ENCODE measurements at regions not wholly inside any gene's neighbourhood (a gene's known extent, or its start where the extent isn't known, plus 50 kb on each side); places are given as distances from the start of the nearest gene placed in this dataset.

DNA sequence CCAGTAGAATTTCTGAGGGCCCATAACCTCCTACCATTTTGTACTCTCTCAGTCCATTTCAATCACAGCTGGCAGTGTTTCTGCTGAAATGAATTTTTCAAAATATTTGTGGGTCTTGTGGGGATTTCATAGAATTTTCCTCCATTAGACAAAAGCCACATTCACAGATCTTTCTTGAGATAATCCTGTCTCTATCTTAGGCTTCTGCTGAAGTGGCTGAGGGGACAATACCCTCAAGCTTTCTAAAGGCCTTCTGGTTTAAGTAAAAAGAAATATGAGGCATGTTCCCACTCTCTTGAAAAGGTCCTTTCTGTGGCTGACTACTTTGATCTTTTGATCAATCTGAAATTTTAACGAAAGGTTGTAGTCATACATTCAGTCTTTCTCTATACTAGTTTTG is 1930.0 kb upstream of the AGA start:
- BruUV-seq (replicated peaks): no TSS peak
- H2AFZ ChIP-seq (ENCODE audit: low read depth, low read length, poor library complexity, severe bottlenecking): no peak overlapping the region
- ChIA-PET RAD21 (ENCODE audit: low non-redundant PET in 1 of 2, low total read pairs in 2 of 2, uncharacterized antibody in 2 of 2, unreplicated experiment in 2 of 2) (no interaction called here), POLR2A (no interaction called here), CTCF (no interaction called here)
- no peaks in the 10 kb centered on the region for H3K27me3 ChIP-seq (ENCODE audit: insufficient read depth, low read length)
- intact Hi-C loops (cut with micrococcal nuclease): no loop called here
- H3K4me1 ChIP-seq (ENCODE audit: control insufficient read depth in 1 of 2, insufficient read depth in 2 of 2, low read length in 2 of 2): no peaks in the 10 kb centered on the region
- no peaks in the 10 kb centered on the region for H3K36me3 ChIP-seq (ENCODE audit: control insufficient read depth in 1 of 2, insufficient read depth in 2 of 2, low read length in 2 of 2)
- no peak for ATAC-seq
- H3K4me3 ChIP-seq (replicated peaks in 1 of 2; ENCODE audit: low read depth in 1 of 2, low read length in 2 of 2): no peak overlapping the region
- H3K9me3 ChIP-seq (ENCODE audit: control insufficient read depth in 1 of 2, insufficient read depth in 1 of 2, low read depth in 1 of 2, low read length in 2 of 2): no peaks in the 10 kb centered on the region
- TF ChIP-seq SP1 (IDR thresholded peaks at IDR 0.05; ENCODE audit: low read depth) (no peak), EZH2phosphoT487 (IDR thresholded peaks at IDR 0.05; ENCODE audit: borderline replicate concordance) (no peak), SRF (IDR thresholded peaks at IDR 0.05; ENCODE audit: low read depth) (no peak), TCF7L2 (IDR thresholded peaks at IDR 0.05; ENCODE audit: borderline replicate concordance, extremely low read depth, insufficient read depth, insufficient read length) (no peak), POLR2A (IDR thresholded peaks at IDR 0.05; ENCODE audit: borderline replicate concordance, extremely low read depth, insufficient read depth, insufficient read length) (no peak), ZNF274 (IDR thresholded peaks at IDR 0.05; ENCODE audit: low read depth, low read length) (no peak), POLR2AphosphoS5 (IDR thresholded peaks at IDR 0.05; ENCODE audit: low read depth, low read length) (no peak), ZFX (IDR thresholded peaks at IDR 0.05) (no peak), CEBPB (IDR thresholded peaks at IDR 0.05; ENCODE audit: low read depth) (no peak), JUND (IDR thresholded peaks at IDR 0.05) (no peak)
- TF ChIP-seq, protein P1, sequence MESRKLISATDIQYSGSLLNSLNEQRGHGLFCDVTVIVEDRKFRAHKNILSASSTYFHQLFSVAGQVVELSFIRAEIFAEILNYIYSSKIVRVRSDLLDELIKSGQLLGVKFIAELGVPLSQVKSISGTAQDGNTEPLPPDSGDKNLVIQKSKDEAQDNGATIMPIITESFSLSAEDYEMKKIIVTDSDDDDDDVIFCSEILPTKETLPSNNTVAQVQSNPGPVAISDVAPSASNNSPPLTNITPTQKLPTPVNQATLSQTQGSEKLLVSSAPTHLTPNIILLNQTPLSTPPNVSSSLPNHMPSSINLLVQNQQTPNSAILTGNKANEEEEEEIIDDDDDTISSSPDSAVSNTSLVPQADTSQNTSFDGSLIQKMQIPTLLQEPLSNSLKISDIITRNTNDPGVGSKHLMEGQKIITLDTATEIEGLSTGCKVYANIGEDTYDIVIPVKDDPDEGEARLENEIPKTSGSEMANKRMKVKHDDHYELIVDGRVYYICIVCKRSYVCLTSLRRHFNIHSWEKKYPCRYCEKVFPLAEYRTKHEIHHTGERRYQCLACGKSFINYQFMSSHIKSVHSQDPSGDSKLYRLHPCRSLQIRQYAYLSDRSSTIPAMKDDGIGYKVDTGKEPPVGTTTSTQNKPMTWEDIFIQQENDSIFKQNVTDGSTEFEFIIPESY (IDR thresholded peaks at IDR 0.05; ENCODE audit: extremely low read depth, insufficient replicate concordance, low read length): no peak
- TF ChIP-seq, protein P2, sequence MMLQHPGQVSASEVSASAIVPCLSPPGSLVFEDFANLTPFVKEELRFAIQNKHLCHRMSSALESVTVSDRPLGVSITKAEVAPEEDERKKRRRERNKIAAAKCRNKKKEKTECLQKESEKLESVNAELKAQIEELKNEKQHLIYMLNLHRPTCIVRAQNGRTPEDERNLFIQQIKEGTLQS (IDR thresholded peaks at IDR 0.05): no peak
- no peaks in the 10 kb centered on the region for H4K20me1 ChIP-seq (ENCODE audit: insufficient read depth)
- no peak overlapping the region for H3K4me2 ChIP-seq (ENCODE audit: low read length)
- no peak for DNase-seq (ENCODE audit: low read depth, low spot score)
- no peak overlapping the region for H3K27ac ChIP-seq (ENCODE audit: low read depth, low read length)
- H3K79me2 ChIP-seq (ENCODE audit: insufficient read depth, low read length): no peaks in the 10 kb centered on the region
- no peaks in the 10 kb centered on the region for H3K9me2 ChIP-seq (ENCODE audit: insufficient read depth)
- no peak overlapping the region for H3K9ac ChIP-seq (ENCODE audit: low read length)

Data from HCT116 (cell line).